ENCODE measurements at regions not wholly inside any gene's neighbourhood (a gene's known extent, or its start where the extent isn't known, plus 50 kb on each side); places are given as distances from the start of the nearest gene placed in this dataset.

DNA sequence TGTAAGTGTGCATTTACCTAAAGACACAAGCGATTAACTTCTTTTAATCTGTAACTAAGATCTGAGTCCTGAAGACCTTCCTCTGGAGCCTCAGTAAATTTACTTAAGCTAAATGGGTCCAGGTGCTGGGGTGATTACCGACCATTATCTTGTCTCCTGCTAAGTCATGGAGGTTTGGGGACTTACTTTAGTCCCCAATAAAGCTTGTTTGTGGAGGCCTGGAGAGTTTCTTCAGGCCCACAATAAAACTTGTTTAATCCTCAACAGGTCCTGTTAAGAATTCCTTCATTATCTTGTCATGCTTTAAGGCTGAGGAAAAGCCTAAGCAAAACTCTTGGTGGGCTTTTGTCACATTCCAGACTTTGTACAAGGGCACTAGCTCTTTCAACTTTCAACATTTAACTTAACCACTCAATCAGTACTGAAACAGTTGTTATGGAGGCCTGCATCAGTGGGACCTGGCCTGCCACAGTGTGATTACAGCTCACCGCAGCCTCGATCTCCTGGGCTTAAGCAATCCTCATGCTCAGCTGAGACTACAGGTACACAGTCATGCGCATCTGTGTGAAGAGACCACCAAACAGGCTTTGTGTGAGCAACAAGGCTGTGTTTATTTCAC, 84.0 kb downstream of the FMO4 start:
- TF ChIP-seq, protein P1, sequence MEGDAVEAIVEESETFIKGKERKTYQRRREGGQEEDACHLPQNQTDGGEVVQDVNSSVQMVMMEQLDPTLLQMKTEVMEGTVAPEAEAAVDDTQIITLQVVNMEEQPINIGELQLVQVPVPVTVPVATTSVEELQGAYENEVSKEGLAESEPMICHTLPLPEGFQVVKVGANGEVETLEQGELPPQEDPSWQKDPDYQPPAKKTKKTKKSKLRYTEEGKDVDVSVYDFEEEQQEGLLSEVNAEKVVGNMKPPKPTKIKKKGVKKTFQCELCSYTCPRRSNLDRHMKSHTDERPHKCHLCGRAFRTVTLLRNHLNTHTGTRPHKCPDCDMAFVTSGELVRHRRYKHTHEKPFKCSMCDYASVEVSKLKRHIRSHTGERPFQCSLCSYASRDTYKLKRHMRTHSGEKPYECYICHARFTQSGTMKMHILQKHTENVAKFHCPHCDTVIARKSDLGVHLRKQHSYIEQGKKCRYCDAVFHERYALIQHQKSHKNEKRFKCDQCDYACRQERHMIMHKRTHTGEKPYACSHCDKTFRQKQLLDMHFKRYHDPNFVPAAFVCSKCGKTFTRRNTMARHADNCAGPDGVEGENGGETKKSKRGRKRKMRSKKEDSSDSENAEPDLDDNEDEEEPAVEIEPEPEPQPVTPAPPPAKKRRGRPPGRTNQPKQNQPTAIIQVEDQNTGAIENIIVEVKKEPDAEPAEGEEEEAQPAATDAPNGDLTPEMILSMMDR (IDR thresholded peaks at IDR 0.05) = no peak
- TF ChIP-seq POLR2A (IDR thresholded peaks at IDR 0.05) = no peak
